HS-27A (cell line): ENCODE measurements at regions not wholly inside any gene's neighbourhood (a gene's known extent, or its start where the extent isn't known, plus 50 kb on each side); places are given as distances from the start of the nearest gene placed in this dataset.

Experiments
- DNase-seq: peaks from one replicate; pipeline ENCODE4 v3.0.0-alpha.2; 2012; ENCODE audit warnings: low read depth, missing footprints

- DNase-seq: no peak
Measured at GRCh38 chr4:62133977-62134376, 933.9 kb downstream of the ADGRL3 start.

- DNase-seq: no peak
Measured at GRCh38 chr4:62133101-62133897, 933.2 kb downstream of the ADGRL3 start.

- no peak for DNase-seq
Measured at GRCh38 chr4:62131049-62131448, 930.9 kb downstream of the ADGRL3 start.

- DNase-seq: no peak
Measured at GRCh38 chr4:62130637-62131036, 930.5 kb downstream of the ADGRL3 start.

- DNase-seq: no peak
Measured at GRCh38 chr4:62130230-62130629, 930.1 kb downstream of the ADGRL3 start.
